ENCODE measurements at regions not wholly inside any gene's neighbourhood (a gene's known extent, or its start where the extent isn't known, plus 50 kb on each side); places are given as distances from the start of the nearest gene placed in this dataset.
"Not testable (repeated sequence)": the region's sequence is repeated elsewhere in the genome, so short reads cannot be mapped to it uniquely, and the experiment has no call there.

- no peak for DNase-seq (ENCODE audit: low read depth)
- in situ Hi-C loops (cut with HindIII; ENCODE audit: low sequenced_read_pairs) = no loop called here
- no peak overlapping the region for H3K4me3 ChIP-seq (ENCODE audit: low read depth, low read length)
- TF ChIP-seq CTCF (IDR thresholded peaks at IDR 0.05; ENCODE audit: low read depth, low read length, missing control alignments) = no peak
These were observed 176.2 kb downstream of the PHLDA1 start for GRCh38 chr12:75855360-75855759.

- DNase-seq (ENCODE audit: low read depth) = peak; percentile 78
- no peak for TF ChIP-seq CTCF (IDR thresholded peaks at IDR 0.05; ENCODE audit: low read depth, low read length, missing control alignments)
- in situ Hi-C loops (cut with HindIII; ENCODE audit: low sequenced_read_pairs) = no loop called here
- H3K4me3 ChIP-seq (ENCODE audit: low read depth, low read length) = no peak overlapping the region
These were observed 176.8 kb downstream of the PHLDA1 start for GRCh38 chr12:75854681-75855309.

GRCh38 chr12:75854137-75854536, 177.4 kb downstream of the PHLDA1 start:
- DNase-seq (ENCODE audit: low read depth); H3K4me3 ChIP-seq (ENCODE audit: low read depth, low read length); in situ Hi-C loops (cut with HindIII; ENCODE audit: low sequenced_read_pairs): not testable (repeated sequence)

GRCh38 chr12:75853626-75854025, 177.9 kb downstream of the PHLDA1 start:
- in situ Hi-C loops (cut with HindIII; ENCODE audit: low sequenced_read_pairs) = no loop called here
- no peak for DNase-seq (ENCODE audit: low read depth)

GRCh38 chr12:75852956-75853355, 178.6 kb downstream of the PHLDA1 start:
- DNase-seq (ENCODE audit: low read depth) = no peak
- TF ChIP-seq CTCF (IDR thresholded peaks at IDR 0.05; ENCODE audit: low read depth, low read length, missing control alignments) = no peak
- in situ Hi-C loops (cut with HindIII; ENCODE audit: low sequenced_read_pairs) = no loop called here
- no peak overlapping the region for H3K4me3 ChIP-seq (ENCODE audit: low read depth, low read length)

More at GRCh38 chr12:75853626-75854025, 177.9 kb downstream of the PHLDA1 start:
- H3K4me3 ChIP-seq (ENCODE audit: low read depth, low read length) = no peak overlapping the region
- TF ChIP-seq CTCF (IDR thresholded peaks at IDR 0.05; ENCODE audit: low read depth, low read length, missing control alignments) = no peak

- no peak overlapping the region for H3K4me3 ChIP-seq (ENCODE audit: low read depth, low read length)
- no peak for TF ChIP-seq CTCF (IDR thresholded peaks at IDR 0.05; ENCODE audit: low read depth, low read length, missing control alignments)
- DNase-seq (ENCODE audit: low read depth) = no peak
- in situ Hi-C loops (cut with HindIII; ENCODE audit: low sequenced_read_pairs) = no loop called here
These were observed 179.4 kb downstream of the PHLDA1 start for GRCh38 chr12:75852143-75852542.

GRCh38 chr12:75850721-75851462, 180.7 kb downstream of the PHLDA1 start:
- no peak for TF ChIP-seq CTCF (IDR thresholded peaks at IDR 0.05; ENCODE audit: low read depth, low read length, missing control alignments)
- DNase-seq (ENCODE audit: low read depth) = no peak
- H3K4me3 ChIP-seq (ENCODE audit: low read depth, low read length) = no peak overlapping the region
- in situ Hi-C loops (cut with HindIII; ENCODE audit: low sequenced_read_pairs) = no loop called here

All from astrocyte of the cerebellum (primary cell).